Stomach (tissue), 8 donors: ENCODE measurements at regions not wholly inside any gene's neighbourhood (a gene's known extent, or its start where the extent isn't known, plus 50 kb on each side); places are given as distances from the start of the nearest gene placed in this dataset.

ENCODE experiments used
- DNase-seq, 2 donors: peaks; one replicate each; pipeline versions ENCODE4 v3.0.0 to v3.0.0-alpha.2; 2013 to 2019
- H3K27ac ChIP-seq, 5 donors: fragments of 200-600 bp in 4 of 5; sonication (generic) in 4 of 5; one replicate each; pipeline ENCODE4 v1.5.1; 2013 to 2019; ENCODE audit warnings: mild to moderate bottlenecking in 1 of 5, moderate library complexity in 1 of 5
- H3K27me3 ChIP-seq, 3 donors: fragments of 200-600 bp; sonication (generic); one replicate each; pipeline ENCODE4 v1.5.1; 2017 to 2019; ENCODE audit warnings: mixed run types in 1 of 3
- H3K36me3 ChIP-seq, 4 donors: fragments of 200-600 bp; sonication (generic); 1 replicate in 3 of 4; 2 replicates in 1 of 4; pipeline ENCODE4 v1.5.1; 2016 to 2019
- H3K4me1 ChIP-seq, 4 donors: fragments of 200-600 bp; sonication (generic); one replicate each; pipeline ENCODE4 v1.5.1; 2016 to 2019
- H3K4me3 ChIP-seq, 4 donors: fragments of 200-600 bp; sonication (generic) in 3 of 4; one replicate each; pipeline ENCODE4 v1.5.1; 2016 to 2019; ENCODE audit warnings: mild to moderate bottlenecking in 1 of 4
- H3K9me3 ChIP-seq, 4 donors: fragments of 200-600 bp; sonication (generic); one replicate each; pipeline ENCODE4 v1.5.1; 2016 to 2019
- EP300 ChIP-seq: sonication (generic); formaldehyde crosslinking; IDR thresholded peaks from one replicate; pipeline ENCODE4 v1.6.1; 2017; ENCODE audit warnings: antibody characterized with exemption
- POLR2A ChIP-seq, 4 donors: fragments of 450-650 bp; IDR thresholded peaks; one replicate each; pipeline ENCODE4 v1.6.1; 2016; ENCODE audit warnings: antibody characterized with exemption in 4 of 4, control low read depth in 2 of 4, mild to moderate bottlenecking in 1 of 4, moderate library complexity in 1 of 4
- POLR2AphosphoS5 ChIP-seq, 3 donors: sonication (generic); formaldehyde crosslinking; IDR thresholded peaks; one replicate each; pipeline ENCODE4 v1.6.1; 2016; ENCODE audit warnings: antibody characterized with exemption in 3 of 3
- WGBS, 5 donors: extraction: QIAGEN DNeasy Blood & Tissue Kit in 3 of 5; methylation state at CpG; one replicate each; pipeline versions ENCODE4 v1.1.5 to v1.1.7; 2013 to 2018; 5-methylcytosine and 5-hydroxymethylcytosine counted together
- intact Hi-C: fragments of 100-400 bp; cut with DNase I; formaldehyde crosslinking; loops from one replicate; pipeline ENCODE4 v1.15.1; 2023; ENCODE audit warnings: low total_unique reads
- TF ChIP-seq, protein P1 (sequence below), 7 experiments: fragments of 450-650 bp in 4 of 7; fragments of 200-600 bp in 3 of 7; sonication (generic) in 3 of 7; IDR thresholded peaks; one replicate each; pipeline ENCODE4 v1.5.1; 2016 to 2019; ENCODE audit warnings: antibody characterized with exemption in 7 of 7, control low read depth in 2 of 7, mild to moderate bottlenecking in 1 of 7
- donor health status: healthy with polysubstance abuse.
- donor health status: Bipolar disorder and iron deficiency.
- donor health status: healthy.

DNA sequence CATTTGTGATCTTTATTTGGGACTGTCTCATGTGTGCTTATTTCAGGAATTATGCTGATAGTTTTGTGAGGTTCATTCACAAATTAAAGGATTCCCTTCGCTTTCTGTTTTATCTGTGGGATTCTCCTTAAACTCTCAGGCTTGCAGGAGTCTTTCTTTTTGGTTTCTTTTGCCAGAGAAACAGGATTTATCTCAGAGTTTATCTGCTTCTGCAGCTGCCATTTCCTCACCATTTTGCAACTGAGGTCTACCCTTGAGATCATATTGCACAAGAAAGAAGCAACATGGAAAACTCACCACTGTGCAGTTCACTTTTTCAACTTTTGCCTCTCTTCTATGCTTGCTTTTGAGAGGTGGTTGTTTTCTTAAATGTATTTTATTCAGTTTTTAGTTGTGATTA, 201.0 kb downstream of the PRL start:
- TF ChIP-seq POLR2A (IDR thresholded peaks at IDR 0.05) = no peak
- TF ChIP-seq, protein P1, sequence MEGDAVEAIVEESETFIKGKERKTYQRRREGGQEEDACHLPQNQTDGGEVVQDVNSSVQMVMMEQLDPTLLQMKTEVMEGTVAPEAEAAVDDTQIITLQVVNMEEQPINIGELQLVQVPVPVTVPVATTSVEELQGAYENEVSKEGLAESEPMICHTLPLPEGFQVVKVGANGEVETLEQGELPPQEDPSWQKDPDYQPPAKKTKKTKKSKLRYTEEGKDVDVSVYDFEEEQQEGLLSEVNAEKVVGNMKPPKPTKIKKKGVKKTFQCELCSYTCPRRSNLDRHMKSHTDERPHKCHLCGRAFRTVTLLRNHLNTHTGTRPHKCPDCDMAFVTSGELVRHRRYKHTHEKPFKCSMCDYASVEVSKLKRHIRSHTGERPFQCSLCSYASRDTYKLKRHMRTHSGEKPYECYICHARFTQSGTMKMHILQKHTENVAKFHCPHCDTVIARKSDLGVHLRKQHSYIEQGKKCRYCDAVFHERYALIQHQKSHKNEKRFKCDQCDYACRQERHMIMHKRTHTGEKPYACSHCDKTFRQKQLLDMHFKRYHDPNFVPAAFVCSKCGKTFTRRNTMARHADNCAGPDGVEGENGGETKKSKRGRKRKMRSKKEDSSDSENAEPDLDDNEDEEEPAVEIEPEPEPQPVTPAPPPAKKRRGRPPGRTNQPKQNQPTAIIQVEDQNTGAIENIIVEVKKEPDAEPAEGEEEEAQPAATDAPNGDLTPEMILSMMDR (IDR thresholded peaks at IDR 0.05) = no peak
- TF ChIP-seq POLR2AphosphoS5 (IDR thresholded peaks at IDR 0.05) = no peak
- TF ChIP-seq EP300 = no peak
- Histone ChIP-seq H3K27me3 (no peaks in the 10 kb centered on the region), H3K27ac (no peak overlapping the region), H3K36me3 (no peaks in the 10 kb centered on the region), H3K4me1 (peaks cover 0 to 8% (median 4%) of the 10 kb centered on the region in 4 donors), H3K9me3 (no peaks in the 10 kb centered on the region), H3K4me3 (no peak overlapping the region)
- intact Hi-C loops = no loop called here
- 75 to 100% (median 90%) methylated on average over 1 of the region's 1 CpG for WGBS, 5 donors
- no peak for DNase-seq

DNA sequence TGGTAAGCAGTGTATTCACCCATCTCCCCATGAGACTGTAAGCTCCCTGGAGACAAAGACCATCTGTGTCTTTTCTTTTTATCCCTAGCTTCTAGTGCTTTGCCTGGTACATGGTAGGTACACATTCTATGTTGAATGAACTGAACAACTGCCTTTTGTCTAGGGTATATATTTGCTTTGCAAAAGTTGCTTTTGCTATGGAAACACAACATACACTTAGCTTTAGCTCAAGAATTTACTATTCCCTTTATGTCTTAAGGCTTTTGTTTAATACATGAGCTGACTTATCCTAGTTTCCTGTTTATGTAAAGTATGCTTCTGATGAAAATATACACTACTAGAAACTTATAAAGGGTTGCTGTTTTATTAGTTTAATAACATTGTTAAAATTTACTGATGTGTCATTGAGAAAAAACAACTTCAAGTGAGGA, 198.2 kb downstream of the PRL start:
- intact Hi-C loops = no loop called here
- no peak overlapping the region for H3K4me3 ChIP-seq

DNA sequence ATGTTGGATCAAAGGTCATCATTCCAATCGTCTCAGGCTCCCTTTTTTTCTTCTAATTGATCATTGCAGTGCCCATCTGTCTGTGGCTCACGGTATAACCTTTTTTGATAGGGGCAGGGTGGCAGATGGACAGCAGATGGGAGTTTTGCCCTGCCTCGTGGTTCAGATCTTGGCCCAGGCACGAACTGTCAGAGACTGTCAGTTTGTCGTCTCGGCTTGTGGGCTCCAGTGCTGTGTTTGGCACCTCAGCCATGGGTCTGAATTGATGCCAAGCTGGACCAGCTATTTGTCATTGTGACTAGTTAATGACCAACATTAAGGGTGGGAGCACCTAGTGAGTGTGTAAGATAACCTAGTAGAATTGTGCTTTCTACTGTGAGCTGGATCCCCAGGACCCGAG, 197.6 kb downstream of the PRL start:
- no peak overlapping the region for H3K27ac ChIP-seq
- H3K36me3 ChIP-seq = no peaks in the 10 kb centered on the region
- WGBS, 5 donors = 70 to 81% (median 79%) methylated on average over 7 of the region's 7 CpGs
- no peaks in the 10 kb centered on the region for H3K4me1 ChIP-seq
- intact Hi-C loops = no loop called here
- DNase-seq = no peak
- TF ChIP-seq POLR2AphosphoS5 (IDR thresholded peaks at IDR 0.05) = no peak
- TF ChIP-seq EP300 = no peak
- TF ChIP-seq, protein P1 (IDR thresholded peaks at IDR 0.05) = no peak
- no peak for TF ChIP-seq POLR2A (IDR thresholded peaks at IDR 0.05)
- no peak overlapping the region for H3K4me3 ChIP-seq
- H3K9me3 ChIP-seq = no peaks in the 10 kb centered on the region
- no peaks in the 10 kb centered on the region for H3K27me3 ChIP-seq

More for the DNA sequence above, 198.2 kb downstream of the PRL start:
- H3K27me3 ChIP-seq = no peaks in the 10 kb centered on the region
- H3K4me1 ChIP-seq = no peaks in the 10 kb centered on the region
- peak in 1 of 2 donors; percentile 43 for DNase-seq
- H3K36me3 ChIP-seq = no peaks in the 10 kb centered on the region
- no peak overlapping the region for H3K27ac ChIP-seq
- H3K9me3 ChIP-seq = no peaks in the 10 kb centered on the region
- TF ChIP-seq POLR2AphosphoS5 (IDR thresholded peaks at IDR 0.05) = no peak
- TF ChIP-seq, protein P1 (IDR thresholded peaks at IDR 0.05) = no peak

DNA sequence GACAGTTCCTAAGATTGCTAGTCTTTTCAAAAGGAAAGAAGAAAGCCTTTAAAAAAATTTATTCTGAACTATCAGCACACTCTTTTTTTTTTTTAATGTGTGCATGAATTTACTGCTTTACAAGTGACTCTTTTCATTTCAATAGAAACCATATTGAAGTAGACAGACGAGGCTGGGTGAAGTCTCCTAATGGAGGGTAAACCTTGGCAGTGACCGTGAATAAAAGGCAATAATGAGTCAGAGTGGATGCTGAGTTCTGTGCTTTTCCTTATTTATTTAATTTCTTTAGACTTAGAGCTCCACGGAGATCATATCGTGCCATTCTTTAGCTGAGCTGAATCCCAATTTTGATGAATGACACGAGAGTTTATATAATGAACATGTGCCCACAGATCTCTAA, 196.9 kb downstream of the PRL start:
- 62 to 81% (median 72%) methylated on average over 5 of the region's 5 CpGs for WGBS, 5 donors
- Histone ChIP-seq H3K9me3 (no peaks in the 10 kb centered on the region), H3K36me3 (no peaks in the 10 kb centered on the region), H3K4me3 (no peak overlapping the region), H3K4me1 (no peaks in the 10 kb centered on the region), H3K27ac (no peak overlapping the region), H3K27me3 (no peaks in the 10 kb centered on the region)
- TF ChIP-seq POLR2A (IDR thresholded peaks at IDR 0.05) (no peak), EP300 (no peak), POLR2AphosphoS5 (IDR thresholded peaks at IDR 0.05) (no peak)
- TF ChIP-seq, protein P1 (IDR thresholded peaks at IDR 0.05) = no peak
- no peak for DNase-seq
- intact Hi-C loops = no loop called here
